NOMO-1 treated with DMSO at 0.1 percent for 48 hours (cell line): ENCODE measurements at regions not wholly inside any gene's neighbourhood (a gene's known extent, or its start where the extent isn't known, plus 50 kb on each side); places are given as distances from the start of the nearest gene placed in this dataset.
"Not testable (repeated sequence)": the region's sequence is repeated elsewhere in the genome, so short reads cannot be mapped to it uniquely, and the experiment has no call there.

Experiments used
- DNase-seq: peaks from one replicate; lab custom pipeline; 2025; ENCODE audit not compliant: unreplicated experiment; lab: John Stamatoyannopoulos, UW

DNA sequence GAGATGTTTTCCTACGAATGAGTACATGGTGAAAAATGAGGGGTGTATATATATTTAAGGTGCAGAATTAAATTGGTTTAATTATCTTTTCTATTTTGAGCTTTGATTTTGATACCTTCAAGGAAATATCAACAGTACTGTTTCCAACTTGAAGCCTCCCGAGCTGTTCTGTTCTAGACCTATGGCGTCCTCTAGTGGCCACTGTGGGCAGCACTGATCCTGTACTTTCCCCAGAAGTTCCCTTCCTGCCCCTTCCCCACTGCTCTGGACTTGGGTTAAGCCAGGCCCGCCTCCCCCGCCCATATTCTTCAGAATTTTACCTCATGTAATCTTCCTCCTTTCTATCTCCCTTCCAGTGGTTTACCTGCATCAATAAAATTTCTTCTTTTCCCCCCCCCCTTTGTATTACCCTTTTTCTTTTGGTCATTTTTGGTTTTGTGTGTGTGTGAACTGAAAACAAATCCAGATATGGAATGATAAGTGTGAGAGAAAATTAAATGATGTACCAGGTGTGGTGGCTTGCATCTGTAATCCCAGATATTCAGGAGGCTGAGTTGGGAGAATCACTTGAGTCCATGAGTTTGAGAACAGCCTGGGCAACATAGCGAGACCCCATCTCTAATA lies 1643.5 kb downstream of the TP53TG3F start:
- no peak for DNase-seq

DNA sequence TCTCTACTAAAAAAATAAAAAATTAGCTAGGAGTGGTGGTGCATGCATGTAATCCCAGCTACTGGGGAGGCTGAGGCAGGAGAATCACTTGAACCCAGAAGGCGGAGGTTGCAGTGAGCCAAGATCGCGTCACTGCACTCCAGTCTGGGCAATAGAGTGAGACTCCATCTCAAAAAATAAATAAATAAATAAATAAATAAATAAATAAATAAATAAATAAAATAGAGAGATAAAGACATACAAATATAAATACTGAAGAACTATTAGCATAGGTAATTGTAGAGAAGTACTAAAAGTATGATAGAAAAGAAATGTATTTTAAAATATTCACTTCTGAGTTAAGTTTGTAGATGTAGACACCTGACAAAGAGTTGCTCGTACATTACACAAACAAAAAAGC lies 1652.4 kb downstream of the TP53TG3F start:
- not testable (repeated sequence) for DNase-seq

DNA sequence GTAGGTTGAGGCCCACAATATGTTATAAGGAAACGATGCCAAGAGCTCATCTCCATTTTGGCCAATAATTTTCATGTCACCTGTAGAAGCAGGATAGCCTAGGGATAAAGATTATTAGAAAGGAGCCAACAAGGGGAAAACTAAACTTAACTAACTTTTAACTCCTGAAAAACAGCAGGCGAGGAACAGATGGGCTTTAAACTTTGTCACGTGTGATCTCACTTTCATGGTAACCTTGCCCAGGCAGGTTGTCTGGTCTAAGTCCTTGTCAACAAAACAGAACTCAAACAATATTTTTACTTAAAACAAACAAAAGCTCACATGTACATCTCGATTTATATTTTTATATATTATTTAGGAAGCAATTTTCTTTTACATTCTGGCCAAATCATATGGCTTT lies 1672.0 kb downstream of the TP53TG3F start:
- DNase-seq = no peak

DNA sequence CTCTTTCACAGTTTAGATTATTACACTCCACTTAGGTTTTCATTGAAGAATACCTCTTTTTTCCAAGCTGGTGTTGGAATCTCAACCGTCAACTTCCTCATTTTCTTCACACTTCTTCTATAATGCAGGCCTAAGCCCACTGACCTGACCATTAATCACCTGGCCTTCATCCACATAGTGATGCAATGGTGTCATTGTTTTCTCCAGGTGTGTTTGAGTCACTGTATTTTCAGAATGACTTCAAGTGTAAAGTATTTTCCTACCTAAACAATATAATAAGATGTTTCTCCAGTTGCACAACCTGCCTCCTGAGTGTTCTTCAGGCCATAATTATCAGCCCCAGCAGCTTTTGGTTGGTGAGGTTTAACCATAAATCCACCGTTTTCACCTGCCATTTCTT lies 1675.1 kb downstream of the TP53TG3F start:
- no peak for DNase-seq

DNA sequence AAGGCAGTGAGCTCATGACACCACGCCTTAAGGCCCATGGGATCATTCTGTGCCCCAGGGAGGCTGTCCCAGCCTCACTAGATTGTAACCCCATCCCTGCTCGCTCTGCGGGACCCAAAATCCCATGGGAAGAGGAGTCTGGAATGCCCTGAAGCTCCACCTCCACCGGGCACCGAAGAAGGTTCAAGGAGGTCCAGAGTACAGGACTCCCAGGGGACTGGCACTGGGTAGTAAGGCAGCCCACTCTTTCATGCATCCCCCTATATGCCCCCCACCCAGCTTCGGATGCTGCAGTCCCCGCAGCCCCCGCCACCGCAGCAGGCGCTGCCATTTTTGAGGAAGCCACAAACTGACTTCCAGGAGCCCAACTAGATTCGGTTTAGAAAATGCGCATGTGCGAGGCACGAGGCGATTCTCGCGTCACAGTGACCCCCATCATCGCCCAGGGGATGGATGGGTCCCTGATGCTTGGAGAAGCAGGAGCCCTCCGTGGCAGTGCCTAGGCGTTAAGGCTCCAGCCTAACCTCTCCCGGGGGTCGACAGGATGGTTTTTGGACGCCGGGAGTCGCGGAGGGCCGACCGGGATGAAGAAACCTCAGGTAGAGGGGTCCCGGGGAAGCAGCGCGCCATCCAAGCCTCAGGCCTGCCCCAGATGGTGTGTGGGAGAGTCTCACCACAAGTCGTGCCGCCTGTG lies 1681.0 kb downstream of the TP53TG3F start:
- DNase-seq = no peak

DNA sequence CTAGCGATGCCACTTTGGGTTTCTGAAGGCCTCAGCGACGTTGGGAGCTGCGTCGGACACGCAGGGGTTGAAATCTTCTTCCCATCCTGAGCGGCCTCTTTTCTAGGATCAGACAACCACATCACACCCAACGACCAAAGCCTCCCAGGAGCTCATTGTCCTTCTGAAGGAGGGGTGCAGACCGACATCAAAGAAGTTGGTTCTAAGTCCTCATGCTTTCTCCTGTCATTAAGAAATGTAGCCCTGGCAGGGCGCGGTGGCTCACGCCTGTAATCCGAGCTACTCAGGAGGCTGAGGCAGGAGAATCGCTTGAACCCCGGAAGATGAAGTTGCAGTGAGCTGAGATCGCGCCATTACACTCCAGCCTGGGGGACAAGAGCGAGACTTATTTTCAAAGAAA lies 1681.9 kb downstream of the TP53TG3F start:
- DNase-seq = no peak

DNA sequence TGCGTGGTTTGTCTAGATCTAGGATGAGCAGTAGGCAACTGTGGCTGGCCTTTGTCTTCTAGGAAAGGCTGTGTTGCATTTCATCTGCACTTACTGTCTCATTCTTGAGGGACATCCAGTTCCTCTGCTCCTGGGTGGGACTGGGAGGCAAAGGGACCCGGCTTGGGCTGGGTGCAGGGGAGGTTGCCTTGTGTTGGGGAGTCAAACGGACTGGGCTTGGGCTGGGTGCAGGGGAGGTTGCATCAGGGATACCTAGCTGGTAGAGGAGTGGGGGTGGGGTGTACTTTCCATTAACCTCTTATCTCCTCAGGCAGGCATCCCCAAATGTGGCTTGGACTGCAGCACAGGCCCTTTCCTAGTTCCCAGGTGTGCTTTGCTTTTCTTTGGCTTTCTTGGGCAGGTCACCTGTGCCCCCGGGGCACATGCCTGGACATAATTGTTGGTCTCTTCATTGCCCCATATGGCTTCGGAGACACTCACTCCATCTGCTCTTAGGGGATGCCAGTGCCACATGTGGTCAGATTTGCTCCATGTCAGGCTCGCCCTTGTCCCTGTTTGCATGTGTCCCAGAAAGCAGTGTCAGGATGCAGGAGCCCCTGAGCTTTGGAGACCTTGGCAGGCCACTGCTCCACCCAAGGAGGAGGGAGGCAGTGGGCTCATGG lies 1682.9 kb downstream of the TP53TG3F start:
- DNase-seq = no peak

DNA sequence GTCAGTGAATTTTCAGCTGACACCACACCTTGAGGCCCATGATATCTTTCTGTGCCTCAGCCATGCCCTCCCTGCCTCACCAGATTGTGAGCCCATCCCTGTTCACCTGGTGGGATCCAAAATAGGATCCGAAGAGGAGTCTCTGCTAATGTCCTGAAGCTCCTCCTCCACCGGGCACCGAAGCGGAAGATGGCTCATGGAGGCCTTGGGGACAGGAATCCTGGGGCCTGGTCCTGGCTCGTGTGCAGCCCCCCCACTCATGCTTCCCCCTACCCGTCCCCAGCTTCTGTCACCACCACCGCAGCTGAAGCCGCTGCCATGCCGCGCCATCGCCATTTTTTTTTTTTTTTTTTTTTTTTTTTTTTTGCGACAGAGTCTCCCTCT lies 1683.4 kb downstream of the TP53TG3F start:
- no peak for DNase-seq

DNA sequence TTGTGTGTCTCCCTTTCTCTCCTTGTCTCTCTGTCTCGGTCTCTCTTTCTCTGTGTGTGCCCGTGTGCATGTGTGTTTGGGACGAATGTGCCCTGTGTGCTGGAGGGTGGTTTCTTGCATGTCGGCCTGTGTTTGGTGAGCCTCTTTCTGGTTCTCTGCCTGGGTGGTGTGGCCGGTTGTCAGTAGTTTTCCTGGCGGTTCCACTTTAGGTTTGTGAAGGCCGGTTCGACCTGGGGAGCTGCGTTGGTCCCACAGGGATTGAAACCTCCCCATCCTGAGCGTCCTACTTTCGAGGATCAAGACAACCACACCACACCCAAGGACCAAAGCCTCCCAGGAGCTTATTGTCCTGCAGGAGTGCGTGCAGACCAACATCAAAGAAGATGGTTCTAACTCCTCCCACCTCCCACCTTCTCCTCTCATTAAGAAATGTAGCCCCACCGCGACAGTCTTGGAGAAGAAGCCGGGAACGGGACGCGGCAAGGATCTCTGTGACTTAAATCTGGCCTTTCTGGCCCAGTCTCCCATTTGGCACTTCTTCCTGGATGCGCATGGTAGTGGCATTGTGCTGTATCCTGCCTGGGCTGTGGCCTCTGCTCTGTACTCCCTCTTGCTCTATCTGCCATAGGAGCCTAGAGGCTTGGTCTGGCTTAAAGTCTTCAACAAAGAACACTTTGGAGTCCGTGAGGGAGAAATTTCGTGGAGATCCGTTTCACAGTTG lies 1685.0 kb downstream of the TP53TG3F start:
- DNase-seq = no peak

DNA sequence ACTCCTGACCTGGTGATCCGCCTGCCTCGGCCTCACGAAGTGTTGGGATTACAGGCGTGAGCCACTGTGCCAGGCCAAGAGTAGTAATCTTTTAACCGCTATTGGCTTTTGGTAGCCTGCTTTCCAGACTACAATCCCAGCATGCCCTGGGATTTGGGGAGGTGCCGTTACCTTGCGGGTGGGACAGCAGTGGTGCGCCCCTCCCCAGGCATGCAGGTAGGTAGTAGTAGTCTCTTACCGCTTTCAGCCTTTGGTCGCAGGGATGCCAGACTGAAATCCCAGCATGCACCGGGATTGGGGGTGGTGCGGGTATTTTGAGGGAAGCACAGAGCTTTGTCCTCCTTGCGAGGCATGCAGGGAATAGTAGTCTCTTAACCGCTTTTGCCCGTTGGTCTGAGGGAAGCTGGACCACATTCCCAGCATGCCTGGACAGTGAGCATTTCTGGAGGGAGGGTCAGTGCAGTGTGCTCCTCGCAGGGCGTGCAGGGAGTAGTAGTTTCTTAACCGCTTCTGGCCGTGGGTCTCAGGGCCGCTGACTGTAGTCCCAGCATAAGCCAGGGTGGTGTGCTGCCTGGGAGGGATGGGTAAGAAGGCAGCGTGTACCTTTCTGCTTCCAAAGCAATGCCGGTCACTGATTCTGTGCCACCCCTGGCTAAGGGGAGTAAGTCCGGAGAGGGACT lies 1686.8 kb downstream of the TP53TG3F start:
- no peak for DNase-seq

DNA sequence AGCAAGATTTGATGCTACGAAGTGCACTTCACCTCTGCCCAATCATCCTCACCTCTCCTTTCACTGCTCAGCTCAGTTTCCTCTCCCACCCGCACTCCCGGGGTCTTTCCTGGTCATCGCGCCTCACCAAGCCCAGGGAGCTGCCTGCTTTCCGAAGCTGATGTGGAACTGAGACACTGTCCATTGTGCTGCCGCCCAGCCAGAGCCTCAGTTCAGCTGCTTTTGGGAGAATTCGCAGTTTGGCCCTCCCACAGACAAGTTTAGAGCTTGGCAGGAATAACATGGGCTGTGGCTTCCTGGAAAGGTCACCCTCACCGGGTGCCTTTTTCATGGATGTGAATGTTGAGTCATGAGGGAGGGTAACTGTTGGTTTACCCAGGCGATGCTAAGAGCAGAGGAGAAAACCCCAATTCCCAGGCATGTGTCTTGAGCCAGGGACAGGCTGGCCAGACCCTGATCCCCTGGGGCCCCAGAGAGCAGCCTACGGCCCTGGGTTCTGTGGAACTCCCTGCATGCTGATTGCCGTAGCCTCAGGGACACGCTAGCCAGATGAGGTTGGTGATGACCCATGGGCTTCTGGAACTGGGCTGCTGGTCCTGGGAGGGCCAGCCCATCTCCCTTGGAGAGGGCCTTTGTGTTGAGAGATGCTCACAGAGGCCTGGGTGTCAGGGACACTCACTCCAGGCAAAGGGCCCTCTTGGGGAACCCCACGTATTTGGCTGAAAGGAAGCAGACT lies 1687.5 kb downstream of the TP53TG3F start:
- no peak for DNase-seq

DNA sequence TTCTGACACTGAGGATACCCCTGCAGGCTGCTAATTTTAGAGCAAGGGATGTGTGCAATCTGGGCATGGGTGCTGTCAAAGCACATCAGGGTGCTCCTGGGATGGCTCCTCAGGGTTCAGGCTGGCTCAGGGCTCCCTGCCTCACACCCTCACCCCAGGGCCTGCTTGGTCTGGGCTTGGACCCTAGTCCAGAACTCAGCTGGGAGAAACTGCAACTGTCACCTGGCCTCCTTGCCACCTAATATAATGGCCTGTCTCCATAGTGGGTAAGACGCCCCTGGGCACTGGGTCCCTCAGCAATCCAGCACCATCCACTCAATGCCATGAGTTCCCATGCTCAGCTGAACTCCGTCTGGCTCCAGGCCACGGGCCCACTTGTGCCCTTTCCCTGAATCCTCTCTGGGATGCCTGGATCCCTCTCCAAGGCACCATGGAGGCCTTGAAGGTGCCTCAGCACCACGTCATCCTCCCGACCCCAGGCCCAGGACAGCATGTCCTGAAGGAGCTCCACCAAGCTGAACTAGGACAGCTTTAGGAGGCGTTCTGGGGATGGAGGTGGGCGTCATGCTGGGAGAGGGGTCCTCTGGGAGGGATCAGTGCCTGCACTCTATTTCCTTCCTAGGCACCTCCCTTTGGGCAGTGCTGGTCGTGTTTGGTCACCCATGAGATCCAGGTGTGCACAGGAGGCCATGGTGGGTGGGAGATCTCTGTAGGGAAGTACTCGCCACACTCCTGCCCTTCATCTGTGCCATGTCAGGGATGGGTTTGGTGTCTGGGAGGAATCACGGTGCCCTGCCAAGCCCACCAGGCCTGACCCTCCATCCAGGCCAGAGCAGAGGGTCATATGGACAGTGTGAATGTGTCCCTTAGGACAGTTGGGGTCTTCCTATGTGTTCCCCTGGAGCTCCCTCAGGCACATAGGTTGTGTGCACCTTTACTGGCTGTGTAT lies 1688.4 kb downstream of the TP53TG3F start:
- DNase-seq = no peak

DNA sequence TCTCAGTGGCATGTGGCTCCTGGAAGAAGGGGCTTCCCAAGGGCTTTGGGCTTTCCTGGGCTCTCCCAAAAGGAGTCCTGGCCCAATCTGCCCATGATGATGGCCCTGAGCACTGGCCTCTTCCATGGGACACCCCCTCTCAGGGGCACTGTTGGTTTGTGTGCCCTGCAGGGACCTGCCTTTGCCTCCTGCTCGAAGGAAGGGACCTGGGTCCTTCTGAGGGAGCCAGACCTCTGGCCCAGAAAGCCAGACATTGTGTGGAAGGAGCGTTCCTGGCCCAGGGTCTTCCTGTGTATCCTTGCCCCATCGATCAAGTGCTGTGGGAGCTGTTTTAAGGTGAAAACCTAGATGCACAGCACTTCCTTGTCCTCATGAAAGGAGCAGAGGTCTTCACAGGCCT lies 1689.3 kb downstream of the TP53TG3F start:
- no peak for DNase-seq

DNA sequence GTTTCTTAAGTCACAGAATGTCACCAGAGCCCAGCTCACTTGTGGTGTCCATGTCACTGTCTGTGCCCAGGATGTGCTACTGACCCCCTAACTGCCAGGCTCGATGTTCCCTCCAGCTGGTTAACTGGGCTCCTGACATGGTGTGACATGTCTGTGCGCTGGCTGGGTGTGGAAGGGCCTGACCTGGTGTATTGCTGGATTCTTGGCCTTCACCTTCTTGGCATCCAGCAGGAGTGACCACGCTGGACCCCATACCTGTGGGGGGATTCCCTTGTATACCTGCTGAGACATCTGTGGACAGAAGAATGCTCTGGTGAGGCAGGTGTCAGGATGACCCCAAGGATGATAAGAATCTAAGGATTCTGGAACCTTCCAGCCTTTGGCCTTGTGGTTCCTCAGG lies 1690.1 kb downstream of the TP53TG3F start:
- DNase-seq = no peak

DNA sequence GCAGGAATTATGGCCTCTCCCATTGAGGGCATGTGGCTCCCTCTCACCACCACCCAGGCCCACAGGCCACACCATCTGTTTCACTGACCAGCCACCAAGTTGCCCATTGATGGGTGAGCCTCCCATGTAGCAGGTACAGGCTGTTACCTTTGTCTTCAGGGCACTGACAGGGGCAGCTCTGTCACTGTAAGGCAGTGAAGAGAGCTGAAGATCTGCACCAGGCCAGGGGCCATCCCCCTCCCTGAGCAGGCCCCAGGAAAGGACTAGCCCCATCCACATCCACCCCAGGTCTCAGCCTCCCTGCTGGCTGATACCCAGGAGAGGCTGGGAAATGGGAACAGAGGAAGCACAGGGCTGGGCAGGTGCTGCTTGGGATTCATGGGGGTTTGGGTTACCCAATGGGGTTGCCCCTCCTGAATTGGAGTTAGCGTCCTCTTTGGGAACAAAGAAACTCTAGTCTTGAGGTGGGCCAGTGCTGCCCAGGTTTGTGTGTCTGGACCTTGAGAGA lies 1691.4 kb downstream of the TP53TG3F start:
- no peak for DNase-seq

DNA sequence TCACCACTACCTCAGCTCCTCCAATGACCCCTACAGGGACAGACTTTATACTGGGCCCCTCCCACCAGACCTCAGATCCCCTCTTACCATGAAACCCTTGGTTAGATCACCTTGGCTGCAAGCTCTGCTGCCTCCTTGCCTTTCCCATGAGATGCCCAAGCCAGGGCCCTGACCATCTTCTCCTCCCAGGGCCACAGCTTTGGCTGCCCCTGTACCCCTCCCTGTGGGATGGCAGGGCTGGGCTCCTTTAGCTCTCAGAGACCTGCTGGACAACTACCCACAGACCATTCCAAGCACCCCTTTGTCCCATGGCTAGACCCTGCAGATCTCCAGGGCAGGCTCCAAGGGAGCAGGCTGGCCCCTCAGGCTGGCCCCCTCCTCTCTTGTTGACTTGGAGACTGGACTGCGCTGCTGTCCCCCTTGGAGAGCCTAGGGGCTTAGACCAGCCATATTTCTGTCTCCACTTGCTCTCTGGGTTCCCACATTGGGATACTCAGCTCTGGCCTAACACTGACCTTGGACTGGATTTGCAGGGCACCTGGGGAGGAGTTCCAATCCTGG lies 1692.7 kb downstream of the TP53TG3F start:
- no peak for DNase-seq

DNA sequence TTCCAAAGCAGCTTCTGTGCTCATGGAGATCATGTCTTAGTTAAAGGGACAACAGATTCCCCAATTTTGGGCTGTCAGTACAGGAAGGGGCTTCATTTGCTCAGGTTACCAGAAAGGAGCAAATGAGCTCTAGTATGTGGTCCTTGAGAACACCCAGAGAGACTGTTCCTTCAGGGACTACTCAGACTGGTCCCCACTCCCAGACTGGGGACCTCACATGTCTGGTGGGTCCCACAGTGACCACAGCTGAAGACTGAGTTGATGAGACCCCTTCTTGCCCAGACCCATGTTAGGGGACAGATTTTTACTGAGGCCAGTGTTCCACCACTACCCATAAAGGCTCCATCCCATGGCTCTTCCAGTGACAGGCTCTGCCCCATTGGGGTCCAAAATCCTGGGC lies 1695.2 kb downstream of the TP53TG3F start:
- no peak for DNase-seq

DNA sequence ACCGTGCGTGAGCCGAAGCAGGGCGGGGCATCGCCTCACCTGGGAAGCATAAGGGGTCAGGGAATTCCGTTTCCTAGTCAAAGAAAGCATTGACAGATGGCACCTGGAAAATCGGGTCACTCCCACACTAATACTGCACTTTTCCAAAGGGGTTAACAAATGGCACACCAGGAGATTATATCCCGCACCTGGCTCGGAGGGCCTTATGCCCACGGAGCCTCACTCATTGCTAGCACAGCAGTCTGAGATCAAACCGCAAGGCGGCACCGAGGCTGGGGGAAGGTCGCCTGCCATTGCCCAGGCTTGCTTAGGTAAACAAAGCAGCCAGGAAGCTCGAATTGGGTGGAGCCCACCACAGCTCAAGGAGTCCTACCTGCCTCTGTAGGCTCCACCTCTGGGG lies 1698.1 kb downstream of the TP53TG3F start:
- not testable (repeated sequence) for DNase-seq

DNA sequence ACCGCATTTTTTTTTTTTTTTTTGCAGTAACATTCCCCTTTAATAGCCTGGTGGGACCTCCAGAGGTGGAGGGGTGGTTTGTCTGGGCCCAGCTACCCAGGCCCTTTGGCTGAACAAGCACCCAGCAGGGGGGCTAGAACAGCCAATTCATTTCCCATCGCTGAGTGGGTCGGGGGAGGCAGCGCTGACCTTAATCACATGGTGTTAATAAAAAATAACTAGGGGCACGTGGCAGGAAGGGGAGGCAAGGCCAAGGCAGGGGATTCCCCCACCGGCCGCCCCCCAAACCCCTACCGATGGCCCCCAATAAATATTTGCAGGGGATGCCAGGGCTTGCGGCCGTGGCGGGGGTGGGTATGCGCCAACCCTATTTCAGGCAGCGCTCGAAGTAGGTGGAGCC lies 1709.9 kb downstream of the TP53TG3F start:
- not testable (repeated sequence) for DNase-seq
